Ascending aorta (tissue), 2 donors: ENCODE measurements at regions not wholly inside any gene's neighbourhood (a gene's known extent, or its start where the extent isn't known, plus 50 kb on each side); places are given as distances from the start of the nearest gene placed in this dataset.

Experiments
- DNase-seq, 2 donors: peaks; one replicate each; pipeline ENCODE4 v3.0.0-alpha.2; 2019; ENCODE audit warnings: low spot score in 2 of 2
- H3K27ac ChIP-seq, 2 donors: fragments of 200-600 bp; sonication (generic); one replicate each; pipeline ENCODE4 v1.5.1; 2016 to 2017; ENCODE audit warnings: mild to moderate bottlenecking in 1 of 2
- H3K27me3 ChIP-seq: fragments of 200-600 bp; sonication (generic); one replicate; pipeline ENCODE4 v1.5.1; 2017
- H3K36me3 ChIP-seq, 2 donors: fragments of 200-600 bp; sonication (generic); one replicate each; pipeline ENCODE4 v1.5.1; 2016
- H3K4me1 ChIP-seq, 2 donors: fragments of 200-600 bp; sonication (generic); one replicate each; pipeline ENCODE4 v1.5.1; 2016 to 2017; ENCODE audit warnings: mild to moderate bottlenecking in 1 of 2
- H3K4me3 ChIP-seq, 2 donors: fragments of 200-600 bp; sonication (generic); one replicate each; pipeline ENCODE4 v1.5.1; 2016 to 2017; ENCODE audit warnings: mild to moderate bottlenecking in 1 of 2
- H3K9me3 ChIP-seq, 2 donors: fragments of 200-600 bp; sonication (generic); one replicate each; pipeline ENCODE4 v1.5.1; 2016
- CTCF ChIP-seq, 3 experiments: fragments of 200-600 bp in 2 of 3; fragments of 450-650 bp in 1 of 3; sonication (generic) in 2 of 3; IDR thresholded peaks; one replicate each; pipeline ENCODE4 v1.5.1; 2016 to 2019; ENCODE audit warnings: antibody characterized with exemption in 3 of 3, mild to moderate bottlenecking in 1 of 3, moderate library complexity in 1 of 3
- intact Hi-C: fragments of 100-400 bp; cut with DNase I; formaldehyde crosslinking; loops from one replicate; pipeline ENCODE4 v1.15.1; 2023

GRCh38 chr4:67035986-67036385 lies 509.3 kb downstream of the CENPC start:
- no peaks in the 10 kb centered on the region for H3K4me1 ChIP-seq
- intact Hi-C loops = no loop called here
- no peak for TF ChIP-seq CTCF (IDR thresholded peaks at IDR 0.05)
- DNase-seq = no peak
- no peak overlapping the region for H3K4me3 ChIP-seq
- no peaks in the 10 kb centered on the region for H3K36me3 ChIP-seq
- H3K27me3 ChIP-seq = no peaks in the 10 kb centered on the region
- H3K9me3 ChIP-seq = no peaks in the 10 kb centered on the region
- H3K27ac ChIP-seq = no peak overlapping the region

- H3K4me1 ChIP-seq = no peaks in the 10 kb centered on the region
- H3K27me3 ChIP-seq = no peaks in the 10 kb centered on the region
- H3K36me3 ChIP-seq = no peaks in the 10 kb centered on the region
- intact Hi-C loops = no loop called here
- H3K4me3 ChIP-seq = no peak overlapping the region
- no peak for DNase-seq
- no peak overlapping the region for H3K27ac ChIP-seq
- no peak for TF ChIP-seq CTCF (IDR thresholded peaks at IDR 0.05)
- H3K9me3 ChIP-seq = no peaks in the 10 kb centered on the region
Measured at GRCh38 chr4:67035501-67035900, 509.8 kb downstream of the CENPC start.

- Histone ChIP-seq H3K9me3 (no peaks in the 10 kb centered on the region), H3K4me3 (no peak overlapping the region), H3K27me3 (no peaks in the 10 kb centered on the region), H3K4me1 (no peaks in the 10 kb centered on the region), H3K36me3 (no peaks in the 10 kb centered on the region), H3K27ac (no peak overlapping the region)
- no peak for DNase-seq
- TF ChIP-seq CTCF (IDR thresholded peaks at IDR 0.05) = no peak
- intact Hi-C loops = no loop called here
Measured at GRCh38 chr4:67030636-67031035, 514.7 kb downstream of the CENPC start.

GRCh38 chr4:67020438-67020797 lies 524.9 kb downstream of the CENPC start:
- H3K27me3 ChIP-seq = no peaks in the 10 kb centered on the region
- no peaks in the 10 kb centered on the region for H3K4me1 ChIP-seq
- no peak for DNase-seq
- no peak overlapping the region for H3K4me3 ChIP-seq
- intact Hi-C loops = no loop called here
- H3K27ac ChIP-seq = no peak overlapping the region
- no peaks in the 10 kb centered on the region for H3K36me3 ChIP-seq
- no peaks in the 10 kb centered on the region for H3K9me3 ChIP-seq
- TF ChIP-seq CTCF (IDR thresholded peaks at IDR 0.05) = no peak

GRCh38 chr4:67019686-67020437 lies 525.4 kb downstream of the CENPC start:
- H3K4me1 ChIP-seq = no peaks in the 10 kb centered on the region
- no peaks in the 10 kb centered on the region for H3K36me3 ChIP-seq
- TF ChIP-seq CTCF (IDR thresholded peaks at IDR 0.05) = no peak
- DNase-seq = no peak
- no peaks in the 10 kb centered on the region for H3K9me3 ChIP-seq
- no peak overlapping the region for H3K27ac ChIP-seq
- H3K4me3 ChIP-seq = no peak overlapping the region
- intact Hi-C loops = no loop called here
- H3K27me3 ChIP-seq = no peaks in the 10 kb centered on the region

- TF ChIP-seq CTCF (IDR thresholded peaks at IDR 0.05) = no peak
- H3K9me3 ChIP-seq = no peaks in the 10 kb centered on the region
- intact Hi-C loops = no loop called here
- no peaks in the 10 kb centered on the region for H3K4me1 ChIP-seq
- DNase-seq = no peak
- no peak overlapping the region for H3K4me3 ChIP-seq
- H3K27me3 ChIP-seq = no peaks in the 10 kb centered on the region
- no peak overlapping the region for H3K27ac ChIP-seq
- H3K36me3 ChIP-seq = no peaks in the 10 kb centered on the region
Measured at GRCh38 chr4:67014592-67014991, 530.7 kb downstream of the CENPC start.
